ENCODE measurements at regions not wholly inside any gene's neighbourhood (a gene's known extent, or its start where the extent isn't known, plus 50 kb on each side); places are given as distances from the start of the nearest gene placed in this dataset.

DNA sequence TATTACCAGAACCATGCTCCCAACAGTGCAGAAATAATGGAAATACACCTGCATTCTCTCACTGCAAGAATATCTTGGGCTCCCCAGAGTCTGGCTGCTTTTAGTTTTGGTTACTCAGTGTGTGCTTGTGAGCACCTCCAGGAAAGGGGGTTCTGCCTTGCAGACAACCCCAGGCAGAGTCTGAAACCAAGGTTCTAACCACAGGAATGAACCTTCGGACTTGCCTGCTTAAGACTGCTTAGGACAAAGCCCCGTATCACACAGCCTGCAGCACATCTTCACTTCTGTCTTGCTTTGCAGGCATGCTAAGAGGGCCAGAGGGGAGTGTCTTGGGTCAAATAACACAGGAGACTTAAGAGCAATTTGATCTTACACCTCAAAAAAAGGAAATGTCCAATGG, 94.8 kb upstream of the SPATA31C2 start:
- Histone ChIP-seq H3K4me3 (ENCODE audit: low read depth, low read length, poor library complexity, severe bottlenecking) (no peak overlapping the region), H3K9me3 (ENCODE audit: low read depth, low read length, poor library complexity, severe bottlenecking) (peaks cover 3% of the 10 kb centered on the region), H3K4me1 (ENCODE audit: insufficient read depth, low read length, poor library complexity, severe bottlenecking) (no peaks in the 10 kb centered on the region), H3K27me3 (replicated peaks; ENCODE audit: insufficient read depth, low read depth, low read length, poor library complexity) (no peaks in the 10 kb centered on the region), H3K36me3 (ENCODE audit: insufficient read depth, low read length, poor library complexity, severe bottlenecking) (no peaks in the 10 kb centered on the region), H3K27ac (ENCODE audit: low read depth, low read length, poor library complexity, severe bottlenecking) (no peak overlapping the region)
- no peak for TF ChIP-seq EZH2 (IDR thresholded peaks at IDR 0.05; ENCODE audit: borderline replicate concordance, low read depth, low read length, poor library complexity, severe bottlenecking)
- TF ChIP-seq, protein P1, sequence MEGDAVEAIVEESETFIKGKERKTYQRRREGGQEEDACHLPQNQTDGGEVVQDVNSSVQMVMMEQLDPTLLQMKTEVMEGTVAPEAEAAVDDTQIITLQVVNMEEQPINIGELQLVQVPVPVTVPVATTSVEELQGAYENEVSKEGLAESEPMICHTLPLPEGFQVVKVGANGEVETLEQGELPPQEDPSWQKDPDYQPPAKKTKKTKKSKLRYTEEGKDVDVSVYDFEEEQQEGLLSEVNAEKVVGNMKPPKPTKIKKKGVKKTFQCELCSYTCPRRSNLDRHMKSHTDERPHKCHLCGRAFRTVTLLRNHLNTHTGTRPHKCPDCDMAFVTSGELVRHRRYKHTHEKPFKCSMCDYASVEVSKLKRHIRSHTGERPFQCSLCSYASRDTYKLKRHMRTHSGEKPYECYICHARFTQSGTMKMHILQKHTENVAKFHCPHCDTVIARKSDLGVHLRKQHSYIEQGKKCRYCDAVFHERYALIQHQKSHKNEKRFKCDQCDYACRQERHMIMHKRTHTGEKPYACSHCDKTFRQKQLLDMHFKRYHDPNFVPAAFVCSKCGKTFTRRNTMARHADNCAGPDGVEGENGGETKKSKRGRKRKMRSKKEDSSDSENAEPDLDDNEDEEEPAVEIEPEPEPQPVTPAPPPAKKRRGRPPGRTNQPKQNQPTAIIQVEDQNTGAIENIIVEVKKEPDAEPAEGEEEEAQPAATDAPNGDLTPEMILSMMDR (conservative IDR thresholded peaks at IDR 0.05; ENCODE audit: low read depth, low read length), result no peak
- ChIA-PET CTCF (no interaction called here), POLR2A (ENCODE audit: low non-redundant PET) (no interaction called here)
- intact Hi-C loops (cut with micrococcal nuclease; ENCODE audit: unreplicated experiment), result no loop called here
- DNase-seq (ENCODE audit: low spot score), result no peak
- no TSS peak for BruUV-seq (replicated peaks)

- BruUV-seq (replicated peaks), result no TSS peak
- Histone ChIP-seq H3K4me3 (ENCODE audit: low read depth, low read length, poor library complexity, severe bottlenecking) (no peak overlapping the region), H3K9me3 (ENCODE audit: low read depth, low read length, poor library complexity, severe bottlenecking) (peaks cover 3% of the 10 kb centered on the region), H3K27me3 (replicated peaks; ENCODE audit: insufficient read depth, low read depth, low read length, poor library complexity) (no peaks in the 10 kb centered on the region), H3K36me3 (ENCODE audit: insufficient read depth, low read length, poor library complexity, severe bottlenecking) (no peaks in the 10 kb centered on the region), H3K27ac (ENCODE audit: low read depth, low read length, poor library complexity, severe bottlenecking) (no peak overlapping the region), H3K4me1 (ENCODE audit: insufficient read depth, low read length, poor library complexity, severe bottlenecking) (no peaks in the 10 kb centered on the region)
- DNase-seq (ENCODE audit: low spot score), result no peak
- no peak for TF ChIP-seq EZH2 (IDR thresholded peaks at IDR 0.05; ENCODE audit: borderline replicate concordance, low read depth, low read length, poor library complexity, severe bottlenecking)
- TF ChIP-seq, protein P1 (conservative IDR thresholded peaks at IDR 0.05; ENCODE audit: low read depth, low read length), result no peak
- CTCF ChIA-PET, result no interaction called here
- intact Hi-C loops (cut with micrococcal nuclease; ENCODE audit: unreplicated experiment), result no loop called here
- POLR2A ChIA-PET (ENCODE audit: low non-redundant PET), result no interaction called here
These were observed 92.3 kb upstream of the SPATA31C2 start for GRCh38 chr9:88230612-88231011.

DNA sequence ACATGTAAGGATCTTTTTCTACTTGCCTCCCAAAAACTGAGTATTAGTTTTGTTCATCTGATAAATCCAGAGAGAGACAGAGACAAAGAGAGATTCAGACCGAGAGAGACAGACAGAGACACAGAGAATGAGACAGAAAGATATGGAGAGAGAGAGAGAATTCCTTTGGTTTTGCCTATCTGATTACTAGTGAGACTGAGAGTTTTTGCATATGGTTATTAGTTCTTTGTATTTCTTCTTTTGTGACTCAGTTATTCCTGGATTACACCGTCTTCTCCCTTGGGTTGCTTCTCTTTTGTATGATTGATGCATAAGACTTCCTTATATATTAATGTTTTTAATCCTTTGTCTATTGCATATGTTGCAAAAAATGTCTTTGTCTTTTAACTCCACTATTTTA, 91.2 kb upstream of the SPATA31C2 start:
- Histone ChIP-seq H3K4me1 (ENCODE audit: insufficient read depth, low read length, poor library complexity, severe bottlenecking) (no peaks in the 10 kb centered on the region), H3K4me3 (ENCODE audit: low read depth, low read length, poor library complexity, severe bottlenecking) (no peak overlapping the region), H3K36me3 (ENCODE audit: insufficient read depth, low read length, poor library complexity, severe bottlenecking) (no peaks in the 10 kb centered on the region), H3K27ac (ENCODE audit: low read depth, low read length, poor library complexity, severe bottlenecking) (no peak overlapping the region), H3K27me3 (replicated peaks; ENCODE audit: insufficient read depth, low read depth, low read length, poor library complexity) (no peaks in the 10 kb centered on the region), H3K9me3 (ENCODE audit: low read depth, low read length, poor library complexity, severe bottlenecking) (peaks cover 3% of the 10 kb centered on the region)
- no TSS peak for BruUV-seq (replicated peaks)
- DNase-seq (ENCODE audit: low spot score), result no peak
- intact Hi-C loops (cut with micrococcal nuclease; ENCODE audit: unreplicated experiment), result no loop called here
- POLR2A ChIA-PET (ENCODE audit: low non-redundant PET), result no interaction called here
- CTCF ChIA-PET, result no interaction called here
- TF ChIP-seq EZH2 (IDR thresholded peaks at IDR 0.05; ENCODE audit: borderline replicate concordance, low read depth, low read length, poor library complexity, severe bottlenecking), result no peak
- TF ChIP-seq, protein P1 (conservative IDR thresholded peaks at IDR 0.05; ENCODE audit: low read depth, low read length), result no peak
